H9 (cell line): ENCODE measurements at regions not wholly inside any gene's neighbourhood (a gene's known extent, or its start where the extent isn't known, plus 50 kb on each side); places are given as distances from the start of the nearest gene placed in this dataset.

ENCODE experiments used
- DNase-seq: peaks from one replicate; pipeline ENCODE4 v3.0.0-alpha.2; 2017
- H2AFZ ChIP-seq: one replicate; pipeline ENCODE4 v1.6.1; 2013; ENCODE audit warnings: mild to moderate bottlenecking, low read length, control low read depth, moderate library complexity
- H2AK5ac ChIP-seq: 2 replicates; pipeline ENCODE4 v1.6.1; 2013; ENCODE audit warnings: low read length, control low read depth, mixed read lengths; ENCODE audit not compliant: insufficient read length
- H2BK120ac ChIP-seq: one replicate; pipeline ENCODE4 v1.6.1; 2013; ENCODE audit warnings: low read depth, mild to moderate bottlenecking, low read length, control low read depth, inconsistent platforms; ENCODE audit not compliant: poor library complexity, severe bottlenecking
- H2BK12ac ChIP-seq: 2 replicates; pipeline ENCODE4 v1.6.1; 2013; ENCODE audit warnings: low read length, control low read depth, mixed read lengths, low read depth; ENCODE audit not compliant: insufficient read length
- H2BK15ac ChIP-seq: 2 replicates; pipeline ENCODE4 v1.6.1; 2013; ENCODE audit warnings: low read depth, low read length, control low read depth
- H2BK20ac ChIP-seq: one replicate; pipeline ENCODE4 v1.6.1; 2013; ENCODE audit warnings: low read depth, mild to moderate bottlenecking, low read length, control low read depth, inconsistent platforms; ENCODE audit not compliant: poor library complexity, severe bottlenecking
- H2BK5ac ChIP-seq: 2 replicates; pipeline ENCODE4 v1.6.1; 2013; ENCODE audit warnings: low read length, control low read depth, mixed read lengths; ENCODE audit not compliant: insufficient read length
- H3K14ac ChIP-seq: 2 replicates; pipeline ENCODE4 v1.6.1; 2013; ENCODE audit warnings: low read length, control low read depth; ENCODE audit not compliant: insufficient read depth
- H3K18ac ChIP-seq: 2 replicates; pipeline ENCODE4 v1.6.1; 2013; ENCODE audit warnings: low read depth, mild to moderate bottlenecking, mixed read lengths, low read length, control low read depth; ENCODE audit not compliant: insufficient read length
- H3K23ac ChIP-seq: 2 replicates; pipeline ENCODE4 v1.6.1; 2013; ENCODE audit warnings: low read length, control low read depth, mixed read lengths, low read depth; ENCODE audit not compliant: insufficient read length
- H3K23me2 ChIP-seq: 2 replicates; pipeline ENCODE4 v1.6.1; 2013; ENCODE audit warnings: low read depth, mild to moderate bottlenecking, mixed read lengths, low read length, control low read depth; ENCODE audit not compliant: insufficient read length, poor library complexity, severe bottlenecking
- H3K27ac ChIP-seq: 2 replicates; pipeline ENCODE4 v1.5.1; 2013; ENCODE audit warnings: low read length, control low read depth, mixed read lengths, low read depth; ENCODE audit not compliant: insufficient read length
- H3K27me3 ChIP-seq: 2 replicates; pipeline ENCODE4 v1.6.1; 2013; ENCODE audit warnings: low read length, control low read depth, inconsistent platforms; ENCODE audit not compliant: insufficient read depth
- H3K4ac ChIP-seq: 2 replicates; pipeline ENCODE4 v1.6.1; 2013; ENCODE audit warnings: low read depth, mild to moderate bottlenecking, control low read depth, inconsistent platforms, low read length, moderate library complexity
- H3K4me1 ChIP-seq: 2 replicates; pipeline ENCODE4 v1.6.1; 2013; ENCODE audit warnings: low read length, control low read depth, inconsistent platforms; ENCODE audit not compliant: insufficient read depth
- H3K4me2 ChIP-seq: 2 replicates; pipeline ENCODE4 v1.6.1; 2013; ENCODE audit warnings: low read length, control low read depth, mixed read lengths; ENCODE audit not compliant: insufficient read length, insufficient read depth
- H3K56ac ChIP-seq: 2 replicates; pipeline ENCODE4 v1.6.1; 2013; ENCODE audit warnings: low read depth, mild to moderate bottlenecking, mixed read lengths, low read length, control low read depth; ENCODE audit not compliant: insufficient read length
- H3K79me1 ChIP-seq: 2 replicates; pipeline ENCODE4 v1.6.1; 2013; ENCODE audit warnings: low read depth, mild to moderate bottlenecking, moderate library complexity, low read length, control low read depth, inconsistent platforms; ENCODE audit not compliant: insufficient read depth, poor library complexity, severe bottlenecking
- H3K79me2 ChIP-seq: 2 replicates; pipeline ENCODE4 v1.6.1; 2013; ENCODE audit warnings: low read length, control low read depth, inconsistent platforms; ENCODE audit not compliant: insufficient read depth
- H3K9ac ChIP-seq: 2 replicates; pipeline ENCODE4 v1.6.1; 2013; ENCODE audit warnings: low read length, control low read depth, mixed read lengths; ENCODE audit not compliant: insufficient read length; ENCODE audit errors: extremely low read depth
- H3K9me3 ChIP-seq: one replicate; pipeline ENCODE4 v1.6.1; 2013; ENCODE audit warnings: low read depth, low read length, inconsistent platforms; ENCODE audit not compliant: control insufficient read depth
- H3T11ph ChIP-seq: one replicate; pipeline ENCODE4 v1.6.1; 2013; ENCODE audit warnings: mild to moderate bottlenecking, low read length, control low read depth, inconsistent platforms
- H4K20me1 ChIP-seq: one replicate; pipeline ENCODE4 v1.6.1; 2013; ENCODE audit not compliant: control insufficient read depth, insufficient read length, insufficient read depth
- H4K5ac ChIP-seq: 2 replicates; pipeline ENCODE4 v1.6.1; 2013; ENCODE audit warnings: low read depth, mild to moderate bottlenecking, mixed read lengths, low read length, control low read depth; ENCODE audit not compliant: insufficient read length
- H4K8ac ChIP-seq: replicated peaks from 2 replicates; pipeline ENCODE4 v1.6.1; 2013; ENCODE audit warnings: low read length, control low read depth, mixed read lengths, low read depth; ENCODE audit not compliant: insufficient read length
- H4K91ac ChIP-seq: 2 replicates; pipeline ENCODE4 v1.6.1; 2013; ENCODE audit warnings: low read depth, mild to moderate bottlenecking, moderate library complexity, mixed read lengths, low read length, control low read depth; ENCODE audit not compliant: insufficient read length
- H3K27ac Mint-ChIP-seq, 3 experiments: 2 replicates in 2 of 3; 3 replicates in 1 of 3; pipeline ENCODE4 v1.8.0; 2020 to 2021; ENCODE audit warnings: mixed read lengths in 3 of 3, mild to moderate bottlenecking in 1 of 3, moderate library complexity in 1 of 3
- H3K27me3 Mint-ChIP-seq: 2 replicates; pipeline ENCODE4 v1.8.0; 2021; ENCODE audit warnings: low read depth, mild to moderate bottlenecking, moderate library complexity, mixed read lengths
- H3K36me3 Mint-ChIP-seq, 3 experiments: 2 replicates in 2 of 3; 3 replicates in 1 of 3; pipeline ENCODE4 v1.8.0; 2020 to 2021; ENCODE audit warnings: low read depth in 3 of 3, mixed read lengths in 3 of 3; ENCODE audit not compliant: insufficient read depth in 1 of 3
- H3K4me1 Mint-ChIP-seq, 2 experiments: 2 replicates each; pipeline ENCODE4 v1.8.0; 2020; ENCODE audit warnings: mixed read lengths in 2 of 2
- H3K4me3 Mint-ChIP-seq, 2 experiments: 2 replicates in 1 of 2; 3 replicates in 1 of 2; pipeline ENCODE4 v1.8.0; 2020 to 2021; ENCODE audit warnings: mild to moderate bottlenecking in 2 of 2, mixed read lengths in 2 of 2, moderate library complexity in 1 of 2
- H3K9me3 Mint-ChIP-seq, 2 experiments: 2 replicates in 1 of 2; 3 replicates in 1 of 2; pipeline ENCODE4 v1.8.0; 2020; ENCODE audit warnings: mild to moderate bottlenecking in 2 of 2, mixed read lengths in 2 of 2, moderate library complexity in 1 of 2
- WGBS: extraction: QIAGEN DNeasy Blood & Tissue Kit; methylation state at CpG from one replicate; pipeline ENCODE4 v1.1.7; 2013; ENCODE audit warnings: missing lambda C conversion rate, low lambda C conversion rate, mixed read lengths; ENCODE audit not compliant: insufficient read length; ENCODE audit errors: extremely low coverage; 5-methylcytosine and 5-hydroxymethylcytosine counted together
- TF ChIP-seq, protein P1 (sequence below): fragments of 200-600 bp; sonication (generic); conservative IDR thresholded peaks from 3 replicates; pipeline ENCODE4 v1.8.0; 2021; ENCODE audit warnings: antibody characterized with exemption, mild to moderate bottlenecking

- peaks cover 28% of the 10 kb centered on the region for H3K27me3 ChIP-seq
- no peaks in the 10 kb centered on the region for H3K79me2 ChIP-seq
- Mint-ChIP-seq H3K36me3 (no peaks in the 10 kb centered on the region; a peak in 1 of 7 replicates), H3K4me1 (peaks cover 11 to 22% of the 10 kb centered on the region in 2 experiments), H3K27ac (no peak overlapping the region), H3K9me3 (peaks cover 13 to 14% of the 10 kb centered on the region in 2 experiments), H3K27me3 (peaks cover 79% of the 10 kb centered on the region), H3K4me3 (no peak overlapping the region)
- no peak overlapping the region for H2BK5ac ChIP-seq
- no peak overlapping the region for H3T11ph ChIP-seq
- H3K23ac ChIP-seq: no peak overlapping the region
- H3K4ac ChIP-seq: no peak overlapping the region
- no peak overlapping the region for H4K5ac ChIP-seq
- no peak overlapping the region for H3K18ac ChIP-seq
- H2BK12ac ChIP-seq: no peak overlapping the region
- TF ChIP-seq, protein P1, sequence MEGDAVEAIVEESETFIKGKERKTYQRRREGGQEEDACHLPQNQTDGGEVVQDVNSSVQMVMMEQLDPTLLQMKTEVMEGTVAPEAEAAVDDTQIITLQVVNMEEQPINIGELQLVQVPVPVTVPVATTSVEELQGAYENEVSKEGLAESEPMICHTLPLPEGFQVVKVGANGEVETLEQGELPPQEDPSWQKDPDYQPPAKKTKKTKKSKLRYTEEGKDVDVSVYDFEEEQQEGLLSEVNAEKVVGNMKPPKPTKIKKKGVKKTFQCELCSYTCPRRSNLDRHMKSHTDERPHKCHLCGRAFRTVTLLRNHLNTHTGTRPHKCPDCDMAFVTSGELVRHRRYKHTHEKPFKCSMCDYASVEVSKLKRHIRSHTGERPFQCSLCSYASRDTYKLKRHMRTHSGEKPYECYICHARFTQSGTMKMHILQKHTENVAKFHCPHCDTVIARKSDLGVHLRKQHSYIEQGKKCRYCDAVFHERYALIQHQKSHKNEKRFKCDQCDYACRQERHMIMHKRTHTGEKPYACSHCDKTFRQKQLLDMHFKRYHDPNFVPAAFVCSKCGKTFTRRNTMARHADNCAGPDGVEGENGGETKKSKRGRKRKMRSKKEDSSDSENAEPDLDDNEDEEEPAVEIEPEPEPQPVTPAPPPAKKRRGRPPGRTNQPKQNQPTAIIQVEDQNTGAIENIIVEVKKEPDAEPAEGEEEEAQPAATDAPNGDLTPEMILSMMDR: no peak
- H3K23me2 ChIP-seq: no peaks in the 10 kb centered on the region
- no peaks in the 10 kb centered on the region for H3K79me1 ChIP-seq
- DNase-seq: no peak
- no peak overlapping the region for H3K27ac ChIP-seq
- H3K9ac ChIP-seq: no peak overlapping the region
- no peak overlapping the region for H2AFZ ChIP-seq
- H2BK15ac ChIP-seq: no peak overlapping the region
- no peak overlapping the region for H4K8ac ChIP-seq
- no peak overlapping the region for H3K14ac ChIP-seq
- no peak overlapping the region for H3K4me2 ChIP-seq
- no peak overlapping the region for H3K56ac ChIP-seq
- no peaks in the 10 kb centered on the region for H3K4me1 ChIP-seq
- H4K20me1 ChIP-seq: no peaks in the 10 kb centered on the region
- H2BK120ac ChIP-seq: no peak overlapping the region
- no peak overlapping the region for H2AK5ac ChIP-seq
- no peaks in the 10 kb centered on the region for H3K9me3 ChIP-seq
- WGBS: no CpG with 5 or more reads among the region's 3 CpGs
- H4K91ac ChIP-seq: no peak overlapping the region
- no peak overlapping the region for H2BK20ac ChIP-seq
These were observed 195.0 kb downstream of the GIPC2 start for GRCh38 chr1:78240755-78241154.
